Glutamatergic neuron (in vitro differentiated cells): ENCODE measurements at regions not wholly inside any gene's neighbourhood (a gene's known extent, or its start where the extent isn't known, plus 50 kb on each side); places are given as distances from the start of the nearest gene placed in this dataset.

ENCODE experiments used
- DNase-seq: peaks from one replicate; pipeline ENCODE4 v3.0.0; 2022
- H3K27ac Mint-ChIP-seq: one replicate; pipeline ENCODE4 v1.8.0; 2020; ENCODE audit warnings: mild to moderate bottlenecking, mixed read lengths, inconsistent platforms; ENCODE audit not compliant: unreplicated experiment
- H3K27me3 Mint-ChIP-seq: one replicate; pipeline ENCODE4 v1.8.0; 2020; ENCODE audit warnings: mild to moderate bottlenecking, moderate library complexity, mixed read lengths, inconsistent platforms; ENCODE audit not compliant: unreplicated experiment
- H3K36me3 Mint-ChIP-seq: one replicate; pipeline ENCODE4 v1.8.0; 2020; ENCODE audit warnings: mild to moderate bottlenecking, mixed read lengths, inconsistent platforms; ENCODE audit not compliant: unreplicated experiment
- H3K4me1 Mint-ChIP-seq: one replicate; pipeline ENCODE4 v1.8.0; 2020; ENCODE audit warnings: mild to moderate bottlenecking, low read depth, mixed read lengths, inconsistent platforms; ENCODE audit not compliant: unreplicated experiment
- H3K4me3 Mint-ChIP-seq: one replicate; pipeline ENCODE4 v1.8.0; 2020; ENCODE audit warnings: mild to moderate bottlenecking, mixed read lengths, inconsistent platforms; ENCODE audit not compliant: unreplicated experiment
- H3K9me3 Mint-ChIP-seq: one replicate; pipeline ENCODE4 v1.8.0; 2020; ENCODE audit warnings: mild to moderate bottlenecking, moderate library complexity, mixed read lengths, inconsistent platforms; ENCODE audit not compliant: unreplicated experiment
- TF ChIP-seq, protein P1 (sequence below): fragments of 200-600 bp; sonication (generic); IDR thresholded peaks from one replicate; pipeline ENCODE4 v1.5.0; 2021; ENCODE audit not compliant: partially characterized antibody, unreplicated experiment

DNA sequence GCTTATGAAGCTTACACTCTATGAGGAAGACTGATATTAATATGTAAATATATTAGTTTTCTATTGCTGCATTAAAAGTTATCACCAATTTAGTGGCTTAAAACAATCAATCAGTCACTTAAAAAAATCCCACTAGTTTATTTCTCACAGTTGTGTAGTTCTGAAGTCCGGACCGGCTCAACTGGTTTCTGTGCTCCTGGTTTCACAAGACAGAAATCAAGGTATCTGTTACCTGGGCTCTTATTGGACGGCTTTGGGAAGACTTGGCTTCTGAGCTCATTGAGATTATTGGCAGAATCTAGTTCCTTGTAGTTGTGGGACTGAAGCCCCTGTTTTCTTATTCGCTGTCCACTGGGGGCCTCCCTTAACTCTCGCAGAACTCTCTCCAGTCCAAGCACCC lies 343.0 kb downstream of the RAB38 start:
- Mint-ChIP-seq H3K4me3 (no peak overlapping the region), H3K4me1 (no peaks in the 10 kb centered on the region), H3K36me3 (no peaks in the 10 kb centered on the region), H3K27ac (no peak overlapping the region), H3K9me3 (no peaks in the 10 kb centered on the region), H3K27me3 (no peaks in the 10 kb centered on the region)
- no peak for DNase-seq
- TF ChIP-seq, protein P1, sequence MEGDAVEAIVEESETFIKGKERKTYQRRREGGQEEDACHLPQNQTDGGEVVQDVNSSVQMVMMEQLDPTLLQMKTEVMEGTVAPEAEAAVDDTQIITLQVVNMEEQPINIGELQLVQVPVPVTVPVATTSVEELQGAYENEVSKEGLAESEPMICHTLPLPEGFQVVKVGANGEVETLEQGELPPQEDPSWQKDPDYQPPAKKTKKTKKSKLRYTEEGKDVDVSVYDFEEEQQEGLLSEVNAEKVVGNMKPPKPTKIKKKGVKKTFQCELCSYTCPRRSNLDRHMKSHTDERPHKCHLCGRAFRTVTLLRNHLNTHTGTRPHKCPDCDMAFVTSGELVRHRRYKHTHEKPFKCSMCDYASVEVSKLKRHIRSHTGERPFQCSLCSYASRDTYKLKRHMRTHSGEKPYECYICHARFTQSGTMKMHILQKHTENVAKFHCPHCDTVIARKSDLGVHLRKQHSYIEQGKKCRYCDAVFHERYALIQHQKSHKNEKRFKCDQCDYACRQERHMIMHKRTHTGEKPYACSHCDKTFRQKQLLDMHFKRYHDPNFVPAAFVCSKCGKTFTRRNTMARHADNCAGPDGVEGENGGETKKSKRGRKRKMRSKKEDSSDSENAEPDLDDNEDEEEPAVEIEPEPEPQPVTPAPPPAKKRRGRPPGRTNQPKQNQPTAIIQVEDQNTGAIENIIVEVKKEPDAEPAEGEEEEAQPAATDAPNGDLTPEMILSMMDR: no peak

DNA sequence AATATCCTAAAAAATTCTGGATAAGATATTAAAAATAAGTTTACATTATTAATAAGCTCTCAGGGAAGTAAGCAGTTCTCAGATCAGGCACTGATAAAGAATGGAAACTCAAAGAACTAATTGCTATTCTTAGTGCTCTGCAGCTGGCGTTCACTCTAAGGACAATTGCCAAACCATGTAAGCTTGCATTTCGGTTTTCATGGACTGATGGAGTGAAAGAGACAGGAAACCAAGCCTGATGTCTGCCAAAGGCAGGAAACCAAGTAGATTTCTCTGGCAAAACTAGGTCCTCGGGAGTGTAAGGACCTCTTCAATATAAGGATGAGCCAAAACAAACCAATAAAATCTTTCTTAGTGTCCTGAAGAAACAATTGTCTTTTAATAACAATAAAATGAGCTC lies 355.2 kb downstream of the RAB38 start:
- no peak for DNase-seq
- Mint-ChIP-seq H3K4me3 (no peak overlapping the region), H3K4me1 (no peaks in the 10 kb centered on the region), H3K9me3 (no peaks in the 10 kb centered on the region), H3K27ac (no peak overlapping the region), H3K27me3 (no peaks in the 10 kb centered on the region), H3K36me3 (no peaks in the 10 kb centered on the region)
- TF ChIP-seq, protein P1: no peak

DNA sequence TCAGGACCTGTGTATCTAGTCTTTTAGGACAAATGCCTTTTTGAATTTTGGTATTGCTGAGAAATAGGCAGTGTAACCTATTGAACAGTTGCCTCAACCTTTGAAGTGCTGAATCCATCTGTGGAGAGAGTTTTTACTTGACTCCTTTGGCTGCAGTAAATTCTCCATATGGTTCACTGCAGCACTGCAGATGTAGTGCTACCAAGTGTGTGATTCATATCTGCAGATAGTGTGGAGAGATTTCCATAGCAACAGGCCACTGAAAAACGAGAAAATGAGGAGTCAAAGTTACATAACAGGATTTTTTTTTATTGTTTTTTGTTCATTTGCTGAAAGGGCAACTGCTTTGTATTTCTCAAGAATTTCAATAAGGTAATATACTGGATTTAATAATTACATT lies 356.1 kb downstream of the RAB38 start:
- Mint-ChIP-seq H3K36me3 (no peaks in the 10 kb centered on the region), H3K4me1 (no peaks in the 10 kb centered on the region), H3K27me3 (no peaks in the 10 kb centered on the region), H3K4me3 (no peak overlapping the region), H3K9me3 (no peaks in the 10 kb centered on the region), H3K27ac (no peak overlapping the region)
- TF ChIP-seq, protein P1: no peak
- no peak for DNase-seq

DNA sequence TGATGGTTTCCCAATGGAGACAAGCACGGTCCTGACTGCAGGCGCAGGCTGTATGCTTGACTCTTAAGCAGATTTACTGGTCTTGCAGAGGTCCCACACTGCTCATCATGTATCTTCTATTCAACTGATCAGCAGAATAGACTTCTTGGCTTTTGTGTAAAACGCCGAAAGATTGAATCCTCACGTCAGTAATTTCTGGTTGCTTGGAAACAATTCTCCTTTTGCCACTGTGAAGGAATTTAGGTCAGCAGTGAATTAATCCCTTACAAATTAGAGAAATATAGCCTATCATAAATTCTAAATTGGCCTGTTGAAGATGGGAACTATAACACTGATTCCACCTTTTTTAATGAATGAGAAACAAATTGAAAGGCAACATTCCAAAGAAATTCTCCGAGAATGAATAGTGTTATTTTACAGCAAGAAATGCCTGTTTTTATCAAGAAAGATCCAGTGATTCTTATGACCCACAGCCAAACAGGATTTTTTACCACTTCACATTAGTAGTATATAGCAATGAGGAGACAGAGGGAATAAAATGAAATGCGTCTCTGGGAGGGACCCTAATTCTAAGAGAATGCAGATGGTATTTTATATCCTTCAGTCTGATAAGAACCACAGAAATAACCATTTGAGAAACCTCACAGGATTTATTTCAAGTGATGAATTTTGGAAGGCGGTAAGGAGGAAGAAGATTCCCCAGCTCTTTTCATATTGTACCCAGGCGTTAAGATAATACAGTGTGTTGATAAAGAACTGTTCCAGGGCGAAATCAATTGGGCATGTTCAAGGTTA lies 362.5 kb downstream of the RAB38 start:
- Mint-ChIP-seq H3K36me3 (no peaks in the 10 kb centered on the region), H3K27ac (no peak overlapping the region), H3K27me3 (no peaks in the 10 kb centered on the region), H3K4me3 (no peak overlapping the region), H3K4me1 (no peaks in the 10 kb centered on the region), H3K9me3 (no peaks in the 10 kb centered on the region)
- TF ChIP-seq, protein P1: no peak
- no peak for DNase-seq

DNA sequence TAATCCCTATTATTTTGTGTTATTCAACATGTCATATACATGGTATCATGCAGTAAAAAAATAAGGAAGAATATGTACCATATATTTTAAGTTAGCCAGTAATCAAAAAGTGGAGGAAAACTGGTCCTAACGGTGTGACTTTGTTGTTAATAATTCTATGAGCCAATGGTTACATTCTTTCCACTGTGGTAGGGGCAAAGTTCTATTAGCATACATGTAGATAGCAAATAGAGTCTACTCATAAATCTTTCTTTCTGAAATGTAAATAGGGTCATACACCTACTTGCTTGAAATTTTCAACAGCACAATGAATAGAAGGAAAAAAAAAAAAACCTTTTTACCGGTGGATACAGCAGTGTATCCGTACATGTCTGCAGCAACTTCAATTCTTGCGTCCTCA lies 364.8 kb downstream of the RAB38 start:
- H3K4me3 Mint-ChIP-seq: no peak overlapping the region
- no peaks in the 10 kb centered on the region for H3K27me3 Mint-ChIP-seq
- DNase-seq: no peak
- H3K36me3 Mint-ChIP-seq: no peaks in the 10 kb centered on the region
- no peaks in the 10 kb centered on the region for H3K4me1 Mint-ChIP-seq
- no peak overlapping the region for H3K27ac Mint-ChIP-seq
- TF ChIP-seq, protein P1: no peak
- H3K9me3 Mint-ChIP-seq: no peaks in the 10 kb centered on the region
